GM19035 (cell line): ENCODE measurements at regions not wholly inside any gene's neighbourhood (a gene's known extent, or its start where the extent isn't known, plus 50 kb on each side); places are given as distances from the start of the nearest gene placed in this dataset.
"Not testable (repeated sequence)": the region's sequence is repeated elsewhere in the genome, so short reads cannot be mapped to it uniquely, and the experiment has no call there.

Source experiments
- ATAC-seq: cut with Tn5 transposase; IDR thresholded peaks from one replicate; pipeline ENCODE4 v1.9.1; 2021; ENCODE audit not compliant: unreplicated experiment

GRCh38 chr6:88499845-88500699 lies 333.9 kb upstream of the CNR1 start:
- no peak for ATAC-seq

- ATAC-seq = no peak
These were observed 333.3 kb upstream of the CNR1 start for GRCh38 chr6:88499436-88499835.

- not testable (repeated sequence) for ATAC-seq
These were observed 331.3 kb upstream of the CNR1 start for GRCh38 chr6:88497403-88497802.

GRCh38 chr6:88494401-88495140 lies 328.4 kb upstream of the CNR1 start:
- peak; percentile 59 for ATAC-seq

- ATAC-seq = peak; percentile 22
These were observed 327.6 kb upstream of the CNR1 start for GRCh38 chr6:88493717-88494116.

- no peak for ATAC-seq
These were observed 326.7 kb upstream of the CNR1 start for GRCh38 chr6:88492824-88493223.

GRCh38 chr6:88492241-88492640 lies 326.1 kb upstream of the CNR1 start:
- no peak for ATAC-seq

- ATAC-seq = no peak
These were observed 325.2 kb upstream of the CNR1 start for GRCh38 chr6:88491266-88491880.

GRCh38 chr6:88490908-88491264 lies 324.7 kb upstream of the CNR1 start:
- ATAC-seq = no peak

- ATAC-seq = no peak
These were observed 324.2 kb upstream of the CNR1 start for GRCh38 chr6:88490195-88490907.

GRCh38 chr6:88483424-88483823 lies 317.3 kb upstream of the CNR1 start:
- ATAC-seq = no peak

GRCh38 chr6:88482465-88482864 lies 316.3 kb upstream of the CNR1 start:
- no peak for ATAC-seq

- ATAC-seq = no peak
These were observed 315.4 kb upstream of the CNR1 start for GRCh38 chr6:88481519-88481918.

- ATAC-seq = no peak
These were observed 314.7 kb upstream of the CNR1 start for GRCh38 chr6:88480816-88481215.

GRCh38 chr6:88477413-88477812 lies 311.3 kb upstream of the CNR1 start:
- no peak for ATAC-seq

- no peak for ATAC-seq
These were observed 310.2 kb upstream of the CNR1 start for GRCh38 chr6:88476388-88476787.

- no peak for ATAC-seq
These were observed 308.6 kb upstream of the CNR1 start for GRCh38 chr6:88474720-88475119.

- ATAC-seq = no peak
These were observed 307.4 kb upstream of the CNR1 start for GRCh38 chr6:88473589-88473988.

- no peak for ATAC-seq
These were observed 306.8 kb upstream of the CNR1 start for GRCh38 chr6:88472851-88473525.

- ATAC-seq = no peak
These were observed 293.5 kb upstream of the CNR1 start for GRCh38 chr6:88459643-88460042.

- no peak for ATAC-seq
These were observed 293.0 kb upstream of the CNR1 start for GRCh38 chr6:88459189-88459588.
